Renal cortex interstitium (tissue), 11 donors: ENCODE measurements at regions not wholly inside any gene's neighbourhood (a gene's known extent, or its start where the extent isn't known, plus 50 kb on each side); places are given as distances from the start of the nearest gene placed in this dataset.

Experiments used
- DNase-seq, 11 donors: peaks; one replicate each; pipeline ENCODE4 v3.0.0-alpha.2; 2013; ENCODE audit warnings: low read depth in 9 of 11, low spot score in 4 of 11; ENCODE audit errors: extremely low read depth in 1 of 11

DNA sequence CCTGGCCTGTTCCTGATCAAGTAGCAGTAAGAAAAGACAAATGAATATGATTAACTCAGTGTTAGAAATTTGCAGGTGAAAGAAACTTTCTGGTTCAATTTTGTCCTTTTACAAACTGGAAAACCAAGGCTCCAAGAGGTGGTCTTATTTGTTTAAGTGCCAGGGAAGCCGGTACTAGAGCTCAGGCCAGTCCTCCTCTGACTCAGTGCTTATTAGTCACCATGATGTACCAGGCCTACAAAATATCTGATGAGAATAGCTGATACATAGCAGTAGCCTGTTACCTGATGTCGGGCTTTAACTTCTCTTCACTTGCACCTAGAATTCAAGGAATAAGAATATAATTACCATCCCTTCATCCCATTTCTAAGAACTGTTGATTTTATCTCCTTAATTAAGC is 394.8 kb downstream of the LMX1A start:
- DNase-seq: no peak

GRCh38 chr1:164958982-164959768 is 397.3 kb downstream of the LMX1A start:
- DNase-seq: no peak

GRCh38 chr1:164953815-164954214 is 394.8 kb downstream of the PBX1 start:
- no peak for DNase-seq

GRCh38 chr1:164953098-164953497 is 394.1 kb downstream of the PBX1 start:
- DNase-seq: no peak

DNA sequence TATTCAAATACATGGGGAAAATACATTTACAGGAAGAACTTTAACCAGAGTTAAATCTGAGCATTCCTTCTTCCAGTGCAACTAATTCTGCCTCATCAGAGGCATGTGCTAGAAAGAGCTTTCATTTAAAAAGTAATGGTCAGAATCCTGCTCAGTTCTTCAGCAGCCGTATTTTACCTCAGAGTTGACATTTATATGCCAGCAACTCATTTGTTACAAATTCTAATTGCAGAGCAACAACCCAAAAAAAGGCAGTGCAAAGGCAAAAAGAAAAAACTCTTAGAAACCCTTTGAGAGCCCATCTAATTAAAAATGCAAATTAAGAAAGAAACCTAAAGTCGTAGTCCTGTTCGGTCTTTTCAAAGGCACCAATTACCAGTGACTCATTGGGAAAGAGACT is 392.5 kb downstream of the PBX1 start:
- no peak for DNase-seq

DNA sequence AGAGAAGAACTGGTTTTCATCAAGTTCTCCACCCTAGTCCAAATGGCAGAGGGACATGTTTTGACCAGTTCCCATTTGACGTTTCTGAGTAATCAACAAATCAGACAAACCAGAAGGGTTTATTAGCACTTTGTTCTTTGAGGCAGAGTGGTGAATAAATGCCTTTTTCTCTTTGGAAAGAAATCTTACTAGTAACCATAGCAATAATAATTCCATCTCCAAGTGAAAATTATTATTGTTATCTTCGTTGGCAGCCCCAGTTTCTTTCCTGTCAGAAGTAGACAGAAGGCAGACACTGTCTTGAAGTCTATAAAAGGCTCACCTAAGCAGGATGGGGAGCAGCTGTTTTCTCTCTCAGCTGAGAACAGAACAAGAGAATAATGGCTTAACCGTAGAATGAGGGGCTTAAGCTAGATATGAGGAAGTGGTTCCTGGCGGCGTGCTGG is 391.6 kb downstream of the PBX1 start:
- no peak for DNase-seq

GRCh38 chr1:164949771-164950471 is 390.9 kb downstream of the PBX1 start:
- DNase-seq: no peak

GRCh38 chr1:164948101-164948500 is 389.1 kb downstream of the PBX1 start:
- no peak for DNase-seq

DNA sequence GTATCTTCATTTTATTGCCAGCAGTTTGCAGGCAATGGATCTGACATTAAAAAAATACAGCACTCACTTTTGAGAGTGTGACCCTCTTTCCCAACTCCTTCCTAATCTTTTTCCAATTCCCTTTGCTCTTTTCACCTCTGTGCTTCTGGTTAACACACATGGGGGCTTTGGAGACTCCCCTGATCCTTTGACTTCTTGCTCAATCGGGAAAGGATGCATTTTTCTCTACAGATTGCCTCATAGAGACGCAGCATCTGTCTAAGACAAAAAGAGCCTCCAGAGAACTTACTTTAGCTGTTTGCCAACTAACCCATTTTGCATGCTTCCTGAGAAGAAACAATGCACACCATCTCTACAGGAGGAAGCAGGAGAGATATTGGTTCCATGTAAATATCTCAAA is 378.3 kb downstream of the PBX1 start:
- DNase-seq: no peak

- DNase-seq: no peak
Measured at GRCh38 chr1:164932580-164932979, 373.6 kb downstream of the PBX1 start.

DNA sequence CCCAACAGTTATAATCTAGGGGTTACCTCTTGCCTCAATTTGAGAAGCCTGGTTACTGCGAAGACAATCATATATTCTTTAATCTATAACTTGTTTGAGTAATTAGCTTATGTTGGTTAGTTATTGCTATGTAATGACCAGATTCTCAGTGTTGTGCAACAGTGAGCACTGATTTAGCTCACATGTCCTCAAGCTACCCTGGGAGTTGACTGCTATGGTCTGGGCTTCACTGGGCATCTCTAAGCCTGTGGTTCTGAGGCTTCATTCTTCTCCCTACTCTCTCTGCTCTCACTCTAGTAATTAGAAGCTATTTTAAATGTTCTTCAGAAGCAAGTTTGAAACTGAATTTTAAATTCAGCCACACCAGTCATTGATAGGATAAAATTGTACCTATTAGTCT is 371.8 kb downstream of the PBX1 start:
- no peak for DNase-seq

DNA sequence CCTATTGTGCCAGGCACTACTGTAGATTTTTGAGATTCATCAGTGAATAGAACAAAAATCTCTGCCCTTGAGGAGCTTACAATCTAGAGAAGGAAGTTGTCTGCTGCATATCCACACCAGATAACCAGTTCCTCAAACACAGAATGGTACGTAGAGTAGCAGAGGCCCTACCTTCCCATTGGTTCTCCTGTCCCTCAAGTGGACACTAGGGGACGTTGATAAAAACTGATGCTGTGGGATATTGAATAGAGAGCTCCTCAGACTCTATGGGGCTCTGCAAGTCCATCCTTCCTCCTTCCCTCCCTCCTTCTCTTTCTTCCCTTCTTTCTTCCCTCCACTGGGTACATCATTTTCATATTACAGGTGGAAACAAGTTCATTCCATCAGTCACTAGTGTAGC is 371.3 kb downstream of the PBX1 start:
- no peak for DNase-seq

DNA sequence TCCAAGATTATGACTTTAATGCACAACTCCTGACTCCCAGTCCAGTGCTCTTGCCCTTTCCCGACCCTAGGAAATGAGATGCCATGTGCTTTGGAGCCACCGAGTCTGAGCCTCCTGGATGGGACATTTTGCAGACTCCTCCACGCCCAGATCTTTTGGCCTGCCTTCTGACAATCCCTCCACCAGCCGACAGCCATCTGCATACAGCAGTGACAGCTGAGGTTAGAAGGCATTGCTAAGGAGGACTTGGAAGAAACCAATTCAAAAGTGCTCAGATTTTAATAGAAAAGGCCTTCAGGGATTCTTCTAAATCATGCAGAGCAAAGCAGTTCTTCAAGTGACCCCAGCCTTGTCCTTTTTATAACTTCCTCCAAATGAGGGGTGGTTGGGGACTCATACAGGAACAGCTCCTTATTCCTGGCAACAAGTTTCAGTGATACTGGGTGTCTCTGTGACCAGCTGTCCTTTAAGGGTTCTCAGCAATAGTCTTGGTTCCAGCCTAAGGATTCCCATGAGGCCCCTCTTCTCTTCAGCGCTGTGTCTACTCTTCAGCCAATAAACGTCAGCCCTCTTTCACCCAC is 369.3 kb downstream of the PBX1 start:
- DNase-seq: peak in 1 of 11 donors; percentile 51

- DNase-seq: no peak
Measured at GRCh38 chr1:164926107-164926506, 367.1 kb downstream of the PBX1 start.

DNA sequence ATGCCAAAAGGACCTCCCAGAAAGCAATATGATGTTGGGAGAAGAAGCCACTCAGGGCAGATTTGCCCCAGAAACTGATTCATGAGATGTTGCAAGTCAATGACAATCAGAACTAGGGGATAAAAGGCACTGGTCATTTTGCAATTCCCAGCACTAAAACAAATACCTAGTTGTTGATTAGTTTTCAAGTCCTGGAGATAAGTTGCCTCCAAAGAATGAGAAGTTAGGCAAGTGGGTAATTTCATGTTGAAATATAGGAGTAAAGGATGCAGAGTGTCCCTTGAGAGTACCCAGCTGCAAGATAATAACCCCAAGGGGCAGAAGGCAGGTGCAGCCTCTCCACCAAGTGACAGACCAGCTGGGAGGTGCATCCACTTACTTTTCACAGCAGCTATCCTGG is 363.6 kb downstream of the PBX1 start:
- DNase-seq: no peak

GRCh38 chr1:164921493-164921892 is 362.5 kb downstream of the PBX1 start:
- no peak for DNase-seq

DNA sequence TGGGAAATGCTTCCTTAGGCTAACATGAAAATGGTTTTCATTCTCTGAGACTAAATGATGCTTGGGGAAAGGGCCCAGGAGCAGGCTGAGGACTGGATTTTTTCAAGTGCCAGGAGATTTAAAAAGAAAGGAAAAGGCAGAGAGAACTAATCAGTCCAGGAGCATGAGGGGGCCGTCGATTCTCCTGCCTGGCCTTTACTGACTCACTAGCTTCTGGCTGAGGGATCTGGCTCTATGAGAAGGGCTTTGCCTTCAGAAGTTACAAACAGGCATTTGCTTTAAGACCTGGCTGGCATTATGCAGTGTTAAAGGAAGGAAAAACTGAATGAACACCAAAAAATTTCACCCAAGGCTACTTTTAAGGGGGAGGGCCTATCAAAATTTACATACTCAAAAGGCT is 359.2 kb downstream of the PBX1 start:
- DNase-seq: no peak

DNA sequence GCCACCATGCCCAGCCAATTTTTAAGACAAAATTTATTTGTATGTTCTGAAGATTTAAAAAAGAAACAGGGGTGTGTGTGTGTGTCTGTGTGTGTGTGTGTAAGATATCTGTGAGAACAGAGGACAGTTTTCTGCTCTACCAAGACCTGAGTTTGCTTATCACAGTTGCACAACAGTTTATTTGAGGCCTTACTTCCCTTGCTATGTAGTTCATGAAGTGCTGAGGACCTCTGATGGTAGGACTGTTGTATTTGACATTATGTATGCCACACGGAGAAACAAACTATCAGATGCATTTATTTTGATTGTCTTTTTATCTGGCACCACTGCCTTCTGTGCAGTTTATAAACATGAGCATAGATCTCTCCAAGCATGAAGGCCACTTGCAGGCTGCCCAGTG is 355.2 kb downstream of the PBX1 start:
- no peak for DNase-seq

- DNase-seq: no peak
Measured at GRCh38 chr1:164912290-164912689, 353.3 kb downstream of the PBX1 start.

GRCh38 chr1:164910671-164911070 is 351.7 kb downstream of the PBX1 start:
- DNase-seq: no peak
